Mesenchymal stem cell (in vitro differentiated cells and primary cell): ENCODE measurements at regions not wholly inside any gene's neighbourhood (a gene's known extent, or its start where the extent isn't known, plus 50 kb on each side); places are given as distances from the start of the nearest gene placed in this dataset.

Source experiments
- DNase-seq: peaks from one replicate; pipeline ENCODE4 v3.0.0-alpha.2; 2013
- H2AFZ ChIP-seq: one replicate; pipeline ENCODE4 v1.6.1; 2013; ENCODE audit warnings: low read depth, mild to moderate bottlenecking, control low read depth, inconsistent platforms, low read length, moderate library complexity
- H2AK5ac ChIP-seq: 2 replicates; pipeline ENCODE4 v1.6.1; 2013; ENCODE audit warnings: low read length, moderate library complexity, mild to moderate bottlenecking, inconsistent platforms; ENCODE audit not compliant: severe bottlenecking
- H2BK120ac ChIP-seq: one replicate; pipeline ENCODE4 v1.6.1; 2013; ENCODE audit warnings: low read depth, mild to moderate bottlenecking, inconsistent platforms, low read length, moderate library complexity
- H2BK12ac ChIP-seq, 2 experiments: one replicate each; pipeline ENCODE4 v1.6.1; 2013; ENCODE audit warnings: inconsistent platforms in 2 of 2, low read length in 2 of 2, mild to moderate bottlenecking in 2 of 2, moderate library complexity in 2 of 2, control low read depth in 1 of 2
- H2BK15ac ChIP-seq: one replicate; pipeline ENCODE4 v1.6.1; 2013; ENCODE audit warnings: mild to moderate bottlenecking, low read depth, inconsistent platforms; ENCODE audit not compliant: poor library complexity, severe bottlenecking
- H2BK5ac ChIP-seq: 2 replicates; pipeline ENCODE4 v1.6.1; 2013; ENCODE audit warnings: low read depth, mild to moderate bottlenecking, low read length, control low read depth, inconsistent platforms; ENCODE audit not compliant: poor library complexity, severe bottlenecking
- H3K14ac ChIP-seq, 2 experiments: one replicate each; pipeline ENCODE4 v1.6.1; 2013; ENCODE audit warnings: inconsistent platforms in 2 of 2, low read length in 2 of 2, control low read depth in 1 of 2, mild to moderate bottlenecking in 1 of 2, moderate library complexity in 1 of 2
- H3K18ac ChIP-seq, 2 experiments: one replicate each; pipeline ENCODE4 v1.6.1; 2013; ENCODE audit warnings: inconsistent platforms in 2 of 2, low read length in 2 of 2, control low read depth in 1 of 2, low read depth in 1 of 2, mild to moderate bottlenecking in 1 of 2
- H3K23ac ChIP-seq, 2 experiments: one replicate each; pipeline ENCODE4 v1.6.1; 2013; ENCODE audit warnings: inconsistent platforms in 2 of 2, low read length in 2 of 2, mild to moderate bottlenecking in 2 of 2, moderate library complexity in 2 of 2, control low read depth in 1 of 2
- H3K27ac ChIP-seq: 2 replicates; pipeline ENCODE4 v1.5.1; 2013; ENCODE audit warnings: mild to moderate bottlenecking, moderate library complexity, low read length, control low read depth, inconsistent platforms; ENCODE audit not compliant: poor library complexity, severe bottlenecking
- H3K27me3 ChIP-seq, 2 experiments: 2 replicates each; pipeline versions ENCODE4 v1.6.1 to v1.7.0; 2013; ENCODE audit warnings: low read length in 2 of 2, mild to moderate bottlenecking in 2 of 2, moderate library complexity in 2 of 2, control low read depth in 1 of 2, inconsistent platforms in 1 of 2; ENCODE audit not compliant: control insufficient read depth in 1 of 2, insufficient read depth in 1 of 2
- H3K36me3 ChIP-seq, 2 experiments: 2 replicates each; pipeline versions ENCODE4 v1.6.1 to v1.7.0; 2013; ENCODE audit warnings: low read length in 2 of 2, control low read depth in 1 of 2, inconsistent platforms in 1 of 2, low read depth in 1 of 2, mild to moderate bottlenecking in 1 of 2; ENCODE audit not compliant: insufficient read depth in 2 of 2, control insufficient read depth in 1 of 2
- H3K4ac ChIP-seq, 2 experiments: one replicate each; pipeline ENCODE4 v1.6.1; 2013; ENCODE audit warnings: inconsistent platforms in 2 of 2, low read length in 2 of 2, mild to moderate bottlenecking in 2 of 2, moderate library complexity in 2 of 2, control low read depth in 1 of 2, low read depth in 1 of 2
- H3K4me1 ChIP-seq: 2 replicates; pipeline ENCODE4 v1.6.1; 2013; ENCODE audit warnings: low read depth, low read length, control low read depth; ENCODE audit not compliant: control insufficient read depth, insufficient read depth
- H3K4me2 ChIP-seq: 2 replicates; pipeline ENCODE4 v1.6.1; 2013; ENCODE audit warnings: low read length, mild to moderate bottlenecking, inconsistent platforms; ENCODE audit not compliant: poor library complexity, severe bottlenecking
- H3K4me3 ChIP-seq, 2 experiments: 2 replicates each; pipeline versions ENCODE4 v1.5.1 to v1.7.0; 2013; ENCODE audit warnings: low read length in 2 of 2, mild to moderate bottlenecking in 2 of 2, control low read depth in 1 of 2, low read depth in 1 of 2; ENCODE audit not compliant: insufficient read depth in 1 of 2
- H3K79me1 ChIP-seq: replicated peaks from 2 replicates; pipeline ENCODE4 v1.6.1; 2013; ENCODE audit warnings: mild to moderate bottlenecking, control low read depth, low read length, inconsistent platforms; ENCODE audit not compliant: poor library complexity, severe bottlenecking
- H3K9ac ChIP-seq: 2 replicates; pipeline ENCODE4 v1.7.0; 2013; ENCODE audit warnings: mild to moderate bottlenecking, low read length, moderate library complexity
- H3K9me3 ChIP-seq: 2 replicates; pipeline ENCODE4 v1.7.0; 2013; ENCODE audit warnings: mild to moderate bottlenecking, low read length; ENCODE audit not compliant: control insufficient read depth
- H4K8ac ChIP-seq: one replicate; pipeline ENCODE4 v1.6.1; 2013; ENCODE audit warnings: inconsistent platforms, mild to moderate bottlenecking, low read length, moderate library complexity
- H4K91ac ChIP-seq: one replicate; pipeline ENCODE4 v1.6.1; 2013; ENCODE audit warnings: mild to moderate bottlenecking, low read length, inconsistent platforms
- WGBS: methylation state at CpG from one replicate; pipeline ENCODE4 v1.1.7; 2013; ENCODE audit warnings: mixed read lengths; 5-methylcytosine and 5-hydroxymethylcytosine counted together

GRCh38 chr10:107930037-107930436 lies 765.5 kb upstream of the SORCS1 start:
- no peak overlapping the region for H2AK5ac ChIP-seq
- H2BK15ac ChIP-seq, result no peak overlapping the region
- H3K27ac ChIP-seq, result no peak overlapping the region
- H4K91ac ChIP-seq, result no peak overlapping the region
- no peaks in the 10 kb centered on the region for H3K27me3 ChIP-seq
- no peak overlapping the region for H3K9ac ChIP-seq
- no peaks in the 10 kb centered on the region for H3K79me1 ChIP-seq
- H3K14ac ChIP-seq, result no peak overlapping the region
- no peaks in the 10 kb centered on the region for H3K4me1 ChIP-seq
- H3K36me3 ChIP-seq, result no peaks in the 10 kb centered on the region
- H3K4ac ChIP-seq, result no peak overlapping the region
- H3K9me3 ChIP-seq, result no peaks in the 10 kb centered on the region
- H3K23ac ChIP-seq, result no peak overlapping the region
- DNase-seq, result no peak
- no peak overlapping the region for H2AFZ ChIP-seq
- no peak overlapping the region for H3K18ac ChIP-seq
- no peak overlapping the region for H2BK12ac ChIP-seq
- H4K8ac ChIP-seq, result no peak overlapping the region
- 38% methylated on average over 2 of the region's 2 CpGs for WGBS
- no peak overlapping the region for H3K4me2 ChIP-seq
- H2BK120ac ChIP-seq, result no peak overlapping the region
- no peak overlapping the region for H3K4me3 ChIP-seq
- H2BK5ac ChIP-seq, result no peak overlapping the region

- no peak overlapping the region for H2AK5ac ChIP-seq
- H3K9ac ChIP-seq, result no peak overlapping the region
- H3K4me3 ChIP-seq, result no peak overlapping the region
- WGBS, result 100% methylated on average over 1 of the region's 5 CpGs
- DNase-seq, result no peak
- no peak overlapping the region for H3K4me2 ChIP-seq
- H3K27me3 ChIP-seq, result no peaks in the 10 kb centered on the region
- no peak overlapping the region for H4K8ac ChIP-seq
- H3K14ac ChIP-seq, result no peak overlapping the region
- H3K23ac ChIP-seq, result no peak overlapping the region
- H3K9me3 ChIP-seq, result peaks cover 5% of the 10 kb centered on the region
- H3K36me3 ChIP-seq, result no peaks in the 10 kb centered on the region
- H2AFZ ChIP-seq, result no peak overlapping the region
- no peaks in the 10 kb centered on the region for H3K4me1 ChIP-seq
- H3K4ac ChIP-seq, result no peak overlapping the region
- H2BK15ac ChIP-seq, result no peak overlapping the region
- no peaks in the 10 kb centered on the region for H3K79me1 ChIP-seq
- H2BK12ac ChIP-seq, result no peak overlapping the region
- H4K91ac ChIP-seq, result no peak overlapping the region
- no peak overlapping the region for H3K18ac ChIP-seq
- no peak overlapping the region for H2BK120ac ChIP-seq
- no peak overlapping the region for H2BK5ac ChIP-seq
- no peak overlapping the region for H3K27ac ChIP-seq
Measured at GRCh38 chr10:107924458-107924857, 760.0 kb upstream of the SORCS1 start.

GRCh38 chr10:107919626-107920235 lies 755.2 kb upstream of the SORCS1 start:
- Histone ChIP-seq H3K27me3 (peaks cover 0 to 10% of the 10 kb centered on the region in 2 experiments), H2AFZ (no peak overlapping the region), H2BK15ac (no peak overlapping the region), H4K91ac (no peak overlapping the region), H3K9me3 (peaks cover 11% of the 10 kb centered on the region), H3K9ac (no peak overlapping the region), H3K36me3 (no peaks in the 10 kb centered on the region), H3K4me3 (no peak overlapping the region), H2BK120ac (no peak overlapping the region), H2AK5ac (no peak overlapping the region), H3K27ac (no peak overlapping the region), H2BK5ac (no peak overlapping the region), H3K4me1 (peaks cover 4% of the 10 kb centered on the region), H3K79me1 (no peaks in the 10 kb centered on the region), H4K8ac (no peak overlapping the region), H3K23ac (no peak overlapping the region), H3K4ac (no peak overlapping the region), H3K4me2 (no peak overlapping the region), H3K14ac (no peak overlapping the region), H2BK12ac (no peak overlapping the region), H3K18ac (no peak overlapping the region)
- DNase-seq, result no peak
- 71% methylated on average over 12 of the region's 12 CpGs for WGBS

- H3K4me2 ChIP-seq, result no peak overlapping the region
- H2AFZ ChIP-seq, result no peak overlapping the region
- H4K8ac ChIP-seq, result no peak overlapping the region
- H2BK15ac ChIP-seq, result no peak overlapping the region
- no peak for DNase-seq
- H3K4me1 ChIP-seq, result peaks cover 7% of the 10 kb centered on the region
- H3K27ac ChIP-seq, result no peak overlapping the region
- no peak overlapping the region for H2AK5ac ChIP-seq
- no peak overlapping the region for H3K18ac ChIP-seq
- H3K4ac ChIP-seq, result no peak overlapping the region
- H3K14ac ChIP-seq, result no peak overlapping the region
- H3K36me3 ChIP-seq, result no peaks in the 10 kb centered on the region
- WGBS, result 90% methylated on average over 3 of the region's 4 CpGs
- H4K91ac ChIP-seq, result no peak overlapping the region
- no peak overlapping the region for H2BK5ac ChIP-seq
- no peaks in the 10 kb centered on the region for H3K79me1 ChIP-seq
- H3K4me3 ChIP-seq, result no peak overlapping the region
- peaks cover 0 to 21% of the 10 kb centered on the region in 2 experiments for H3K27me3 ChIP-seq
- H3K9me3 ChIP-seq, result peaks cover 11% of the 10 kb centered on the region
- H2BK120ac ChIP-seq, result no peak overlapping the region
- no peak overlapping the region for H2BK12ac ChIP-seq
- H3K23ac ChIP-seq, result no peak overlapping the region
- H3K9ac ChIP-seq, result no peak overlapping the region
Measured at GRCh38 chr10:107918171-107918570, 753.7 kb upstream of the SORCS1 start.
